Inferior parietal cortex (tissue), 1 donor: ENCODE measurements at regions not wholly inside any gene's neighbourhood (a gene's known extent, or its start where the extent isn't known, plus 50 kb on each side); places are given as distances from the start of the nearest gene placed in this dataset.
"Not testable (repeated sequence)": the region's sequence is repeated elsewhere in the genome, so short reads cannot be mapped to it uniquely, and the experiment has no call there.

Source experiments
- DNase-seq: peaks from one replicate; pipeline ENCODE4 v3.0.0-alpha.2; 2016; ENCODE audit errors: extremely low spot score

DNA sequence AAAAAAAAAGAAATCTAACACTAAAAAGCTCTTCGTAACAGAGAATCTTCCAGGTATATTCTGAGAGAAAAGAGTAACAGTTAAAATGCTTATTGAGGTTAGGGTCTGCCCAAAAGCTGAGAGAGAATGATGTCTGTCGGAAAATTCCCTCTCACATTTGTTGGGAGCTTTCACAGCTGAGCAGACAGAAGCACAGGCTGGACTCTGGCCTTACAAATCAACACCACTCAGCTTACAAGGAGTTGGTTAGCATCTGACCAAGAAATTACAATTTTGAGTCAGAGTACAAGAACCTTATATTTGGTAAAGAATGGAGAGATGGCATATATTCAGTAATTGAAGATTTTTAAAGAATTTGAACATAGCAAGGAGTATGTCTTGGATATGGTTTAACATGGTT lies 1561.0 kb upstream of the RAG2 start:
- DNase-seq: no peak

DNA sequence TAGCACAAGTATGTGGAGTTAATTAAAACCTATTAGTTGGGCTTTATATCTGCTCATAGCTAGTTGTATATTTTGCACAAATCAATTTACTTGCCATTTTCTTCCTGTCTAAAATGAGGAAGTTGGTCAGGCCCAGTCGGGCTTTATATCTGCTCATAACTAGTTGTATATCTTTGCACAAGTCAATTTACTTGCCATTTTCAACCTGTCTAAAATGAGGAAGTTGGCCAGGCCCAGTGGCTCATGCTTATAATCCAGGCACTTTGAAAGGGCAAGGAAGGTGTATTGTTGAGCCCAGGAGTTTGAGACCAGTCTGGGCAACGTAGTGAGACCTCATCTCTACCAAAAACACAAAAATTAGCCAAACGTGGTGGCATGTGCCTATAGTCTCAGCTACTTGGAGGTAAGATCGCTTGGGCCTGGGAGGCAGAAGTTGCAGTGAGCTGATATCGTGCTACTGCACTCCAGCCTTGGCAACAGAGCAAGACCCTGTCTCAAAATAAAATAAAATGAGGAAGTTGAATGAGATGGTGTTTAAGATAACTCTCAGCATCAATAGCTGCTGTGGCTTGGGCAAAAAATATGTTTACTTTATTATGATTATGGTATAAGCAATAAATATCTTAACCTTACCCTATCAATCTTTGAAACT lies 1558.6 kb upstream of the RAG2 start:
- DNase-seq: no peak

DNA sequence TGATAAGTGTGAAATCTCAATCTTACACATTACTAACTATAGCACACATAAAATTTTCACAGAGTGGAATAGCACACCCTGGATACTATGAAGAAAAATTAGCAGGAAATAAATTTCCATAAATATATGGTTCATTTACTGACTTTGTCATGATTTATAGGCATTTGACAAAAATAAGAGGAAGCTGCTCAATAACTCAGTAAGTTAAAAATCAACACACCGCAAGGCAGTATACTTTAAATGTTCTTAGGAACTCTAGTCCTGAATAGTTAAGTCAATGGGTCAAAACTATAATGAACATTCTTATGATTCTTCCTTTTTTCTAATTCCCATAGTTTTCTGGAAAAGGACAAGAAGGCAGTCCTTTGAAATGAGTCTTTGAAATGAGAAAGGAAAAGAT lies 1557.8 kb upstream of the RAG2 start:
- no peak for DNase-seq

DNA sequence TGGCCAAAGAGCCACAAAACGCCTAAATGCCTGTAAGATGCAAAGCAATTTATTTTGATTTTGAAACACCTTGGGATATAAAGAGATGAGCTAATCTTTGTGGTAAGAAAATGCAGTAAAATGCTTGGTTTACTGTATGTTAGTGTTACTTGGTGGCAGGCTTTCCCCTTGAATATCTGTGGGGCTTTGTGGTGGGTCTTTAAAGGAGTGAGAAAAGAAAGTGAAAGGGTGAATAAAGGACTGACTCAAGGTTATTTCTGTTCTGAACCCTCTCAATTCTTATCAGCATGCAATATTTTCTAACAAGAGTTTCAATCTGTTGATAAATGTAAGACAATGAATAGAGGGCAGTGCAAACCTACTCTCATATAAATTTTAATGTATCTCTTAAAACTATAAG lies 1555.9 kb upstream of the RAG2 start:
- no peak for DNase-seq

DNA sequence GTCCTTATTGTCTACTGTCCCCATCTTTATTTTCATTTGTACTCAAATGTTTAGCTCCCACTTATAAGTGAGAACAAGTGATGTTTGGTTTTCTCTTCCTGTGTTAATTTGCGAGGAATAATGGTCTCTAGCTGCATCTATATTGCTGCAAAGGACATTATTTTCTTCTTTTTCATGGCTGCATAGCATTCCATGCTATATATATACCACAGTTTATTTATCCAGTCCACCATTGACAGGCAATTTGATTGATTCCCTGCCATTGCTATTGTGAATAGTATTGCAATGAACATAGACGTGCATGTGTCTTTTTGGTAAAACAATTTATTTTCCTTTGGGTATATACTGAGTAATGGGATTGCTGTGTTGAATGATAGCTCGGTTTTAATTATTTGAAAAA lies 1545.8 kb upstream of the RAG2 start:
- no peak for DNase-seq

DNA sequence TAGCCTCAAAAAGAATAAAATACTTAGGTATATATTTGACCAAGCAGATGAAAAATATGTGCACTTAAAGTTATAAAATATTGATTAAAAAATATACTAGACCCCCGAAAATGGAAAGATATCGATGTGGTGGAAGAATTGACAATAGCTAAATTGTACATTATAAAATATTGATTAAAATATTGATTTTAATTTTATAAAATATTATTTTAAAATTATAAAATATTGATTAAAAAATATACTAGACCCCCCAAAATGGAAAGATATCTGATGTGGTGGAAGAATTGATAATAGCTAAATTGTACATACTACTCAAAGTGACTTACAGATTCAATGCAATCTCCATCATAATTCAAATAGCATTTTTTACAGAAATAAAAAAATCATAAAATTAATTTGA lies 1540.9 kb upstream of the RAG2 start:
- DNase-seq: no peak

DNA sequence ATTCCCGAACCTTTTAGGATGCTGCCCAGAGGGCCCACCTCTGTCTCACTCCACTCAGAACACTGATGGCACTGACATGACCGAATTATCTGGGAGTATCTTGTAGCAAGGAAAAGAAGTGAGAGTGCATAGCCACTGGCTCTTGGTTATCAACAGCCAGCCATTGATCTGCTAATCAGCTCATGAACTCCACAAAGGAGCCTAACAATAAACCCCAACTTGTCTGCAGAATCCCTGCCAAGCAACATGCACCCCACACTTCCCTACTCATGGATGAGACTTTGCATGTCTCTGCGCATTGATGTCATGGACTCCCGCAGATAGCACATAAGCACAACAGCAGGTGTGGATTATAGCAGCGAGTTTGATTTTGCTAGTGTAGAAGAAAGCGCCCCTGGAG lies 1538.9 kb upstream of the RAG2 start:
- no peak for DNase-seq

DNA sequence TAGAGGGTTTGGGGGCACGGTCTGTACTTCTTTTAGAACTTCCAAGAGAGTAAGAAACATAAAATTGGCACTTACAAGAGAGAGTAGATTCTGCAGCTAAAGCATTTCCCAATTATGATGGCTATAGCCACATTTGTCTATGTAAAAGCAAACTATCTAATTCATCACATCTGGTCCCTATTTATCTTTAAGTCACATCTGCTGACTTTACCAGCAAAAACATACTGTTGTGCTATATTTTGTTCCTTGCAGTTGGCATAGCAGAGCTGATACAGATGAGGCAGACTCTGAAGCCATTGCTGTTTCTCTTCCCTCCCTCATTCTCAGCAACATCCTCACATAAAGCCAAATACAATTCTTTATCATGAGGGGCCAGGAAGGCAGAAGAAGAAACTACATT lies 1533.5 kb upstream of the RAG2 start:
- no peak for DNase-seq

DNA sequence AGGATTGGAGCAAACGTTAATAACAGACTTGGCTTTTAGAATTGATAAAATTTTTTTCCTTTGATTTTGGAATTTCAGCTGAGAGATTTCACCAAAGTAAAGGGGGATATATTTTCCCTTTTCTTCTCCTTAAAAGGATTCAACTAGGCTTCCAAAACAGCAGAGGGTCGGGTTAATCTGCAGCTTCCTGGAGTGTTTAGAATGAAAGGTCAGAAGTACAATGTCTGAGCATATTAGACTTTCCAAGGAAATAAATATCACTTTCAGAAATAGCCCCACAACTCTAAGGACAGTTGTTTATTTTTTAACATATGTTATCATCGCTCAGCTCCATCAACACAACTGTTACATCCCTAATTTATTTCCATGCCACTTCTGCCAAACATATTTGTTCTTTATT lies 1532.9 kb upstream of the RAG2 start:
- DNase-seq: no peak

DNA sequence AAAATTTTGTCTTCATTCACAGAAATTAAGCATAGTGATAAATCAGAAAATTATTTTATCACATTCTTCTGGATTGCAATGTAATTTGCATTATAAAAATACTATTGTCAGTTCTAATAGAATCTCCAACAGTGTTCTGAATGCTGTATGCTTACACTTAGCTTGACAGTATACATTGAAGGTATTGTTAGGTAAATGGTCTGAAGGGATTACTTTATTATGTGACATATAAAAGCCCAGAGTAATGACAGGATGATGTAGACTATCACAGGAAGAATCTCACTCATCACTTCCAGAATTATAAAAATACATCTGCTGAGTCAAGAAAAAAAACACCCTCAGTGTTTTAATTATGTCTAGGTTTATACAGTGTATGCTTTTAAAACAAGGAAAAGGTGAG lies 1532.5 kb upstream of the RAG2 start:
- DNase-seq: no peak

DNA sequence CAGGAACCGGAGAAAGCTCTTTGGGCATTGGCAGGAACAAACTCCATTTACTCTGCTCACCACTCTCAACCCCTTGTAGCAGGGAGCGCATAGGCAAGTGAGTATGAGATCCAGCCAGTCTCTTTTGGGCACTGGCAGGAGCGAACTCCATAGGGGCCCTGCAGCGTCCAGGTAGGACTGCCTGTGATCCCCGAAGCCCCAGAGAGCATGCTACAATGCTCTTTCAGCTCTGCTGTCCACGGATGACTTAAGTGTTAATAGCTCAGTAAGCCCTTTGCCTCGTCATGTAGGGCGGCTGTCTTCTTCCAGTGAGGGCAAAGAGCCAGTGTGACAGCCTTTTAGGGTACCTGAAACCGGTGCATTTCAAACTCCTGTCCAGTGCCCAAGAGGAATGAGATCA lies 1525.6 kb upstream of the RAG2 start:
- no peak for DNase-seq

DNA sequence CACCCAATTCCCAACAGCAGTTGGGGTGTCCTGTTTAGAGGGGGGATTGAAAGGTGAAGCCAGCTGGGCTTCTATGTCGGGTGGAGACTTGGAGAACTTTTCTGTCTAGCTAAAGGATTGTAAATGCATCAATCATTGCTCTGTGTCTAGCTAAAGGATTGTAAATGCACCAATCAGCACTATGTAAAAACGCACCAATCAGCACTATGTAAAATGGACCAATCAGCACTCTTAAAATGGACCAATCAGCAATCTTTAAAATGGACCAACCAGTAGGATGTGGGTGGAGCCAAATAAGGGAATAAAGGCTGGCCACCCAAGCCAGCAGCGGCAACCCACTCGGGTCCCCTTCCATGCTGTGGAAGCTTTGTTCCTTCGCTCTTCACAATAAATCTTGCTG lies 1518.6 kb upstream of the RAG2 start:
- DNase-seq: not testable (repeated sequence)

DNA sequence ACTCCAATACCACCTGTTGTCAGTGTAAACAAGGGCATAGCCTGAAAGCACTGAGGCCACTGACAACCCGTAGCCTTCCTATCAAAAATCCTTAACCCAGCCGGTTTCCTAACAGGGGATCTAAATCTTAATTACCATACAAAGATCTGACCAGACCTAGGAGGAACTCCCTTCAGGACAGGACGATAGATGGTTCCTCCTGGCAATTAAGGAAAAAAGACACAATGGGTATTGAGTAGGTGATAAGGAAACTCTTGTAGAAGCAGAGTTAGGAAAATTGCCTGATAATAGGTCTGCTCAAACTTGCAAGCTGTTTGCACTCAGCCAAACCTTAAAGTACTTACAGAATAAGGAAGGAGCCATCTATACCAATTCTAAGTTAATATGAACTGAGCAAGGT lies 1517.3 kb upstream of the RAG2 start:
- DNase-seq: not testable (repeated sequence)

DNA sequence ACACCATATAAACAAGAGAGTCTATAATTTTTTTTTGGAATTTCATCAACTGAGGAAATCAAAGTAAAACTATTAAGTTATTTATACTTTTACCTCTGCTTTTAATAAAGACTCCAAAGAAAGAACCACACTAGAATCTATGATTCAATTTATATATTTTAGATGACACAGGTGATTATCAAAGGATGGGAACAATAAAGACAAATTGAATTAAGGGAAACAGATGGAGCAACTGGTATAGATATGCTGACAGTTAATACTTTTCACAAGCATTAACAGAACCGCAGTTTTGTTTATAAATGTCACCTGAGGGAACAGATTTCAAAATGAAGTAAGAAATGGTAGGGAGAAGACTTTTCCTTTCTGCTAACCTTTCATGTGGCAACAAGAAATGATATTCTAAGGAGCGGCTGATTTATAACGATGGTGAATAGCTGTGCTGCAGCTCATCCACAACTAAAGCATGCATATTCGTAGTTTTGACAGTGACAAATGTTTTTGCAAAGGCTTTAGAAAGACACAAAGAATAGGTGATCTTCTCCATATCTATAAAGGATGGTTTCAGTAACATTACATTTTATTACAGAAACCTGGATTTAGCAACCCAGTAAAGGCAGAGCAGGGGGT lies 1502.9 kb upstream of the RAG2 start:
- no peak for DNase-seq

DNA sequence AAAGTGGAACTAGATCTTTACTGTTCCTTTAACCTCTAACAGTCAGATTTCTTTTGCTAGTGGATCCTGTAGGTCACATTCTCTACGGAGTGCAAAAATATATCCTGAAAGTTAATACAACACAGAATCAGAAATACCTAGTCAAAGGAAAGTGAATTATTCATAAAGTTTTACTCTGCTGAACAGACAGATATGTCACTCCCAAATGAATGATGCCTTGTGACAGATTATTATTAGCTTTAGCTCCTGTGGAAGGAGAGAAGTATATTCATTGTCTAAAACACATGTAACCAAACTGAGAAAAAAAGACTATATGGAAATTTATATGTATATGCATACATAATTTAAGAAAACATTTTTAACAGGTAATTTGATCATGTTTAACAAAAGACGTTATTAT lies 1497.2 kb upstream of the RAG2 start:
- no peak for DNase-seq

DNA sequence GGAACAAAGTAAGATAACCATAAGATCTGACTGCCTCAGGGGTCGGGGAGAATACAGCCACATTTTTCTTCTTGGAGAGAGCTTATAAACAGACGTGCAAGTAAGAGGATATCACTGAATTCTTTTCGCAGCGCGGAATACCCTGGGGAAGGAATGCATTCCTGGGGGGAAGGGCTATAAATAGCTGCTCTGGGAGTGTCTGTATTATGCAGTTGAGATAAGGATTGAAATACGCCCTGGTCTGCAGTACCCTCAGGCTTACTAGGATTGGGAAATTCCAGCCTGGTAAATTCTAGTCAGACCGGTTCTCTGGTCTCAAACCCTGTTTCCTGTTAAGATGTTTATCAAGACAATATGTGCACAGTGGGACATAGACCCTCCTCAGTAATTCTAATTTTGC lies 1491.7 kb upstream of the RAG2 start:
- DNase-seq: no peak

DNA sequence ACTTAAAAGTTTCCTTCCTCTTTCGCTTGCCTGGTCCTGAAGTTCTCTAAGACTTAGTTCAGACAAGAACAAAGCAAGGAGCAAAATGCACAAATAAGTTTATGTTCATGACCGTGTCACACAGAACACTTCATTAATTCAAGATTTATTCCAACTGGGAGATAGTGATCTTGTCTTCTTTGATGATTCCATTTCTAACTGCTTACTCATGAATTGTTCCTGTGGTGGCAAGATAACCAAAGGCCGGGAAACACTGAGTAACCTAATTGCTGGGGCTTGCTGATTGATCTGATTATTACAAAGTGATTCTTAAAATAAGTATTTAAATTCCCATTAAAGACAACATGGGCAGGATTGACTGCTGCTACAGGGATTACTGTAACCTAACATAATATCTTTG lies 1462.9 kb upstream of the RAG2 start:
- no peak for DNase-seq

DNA sequence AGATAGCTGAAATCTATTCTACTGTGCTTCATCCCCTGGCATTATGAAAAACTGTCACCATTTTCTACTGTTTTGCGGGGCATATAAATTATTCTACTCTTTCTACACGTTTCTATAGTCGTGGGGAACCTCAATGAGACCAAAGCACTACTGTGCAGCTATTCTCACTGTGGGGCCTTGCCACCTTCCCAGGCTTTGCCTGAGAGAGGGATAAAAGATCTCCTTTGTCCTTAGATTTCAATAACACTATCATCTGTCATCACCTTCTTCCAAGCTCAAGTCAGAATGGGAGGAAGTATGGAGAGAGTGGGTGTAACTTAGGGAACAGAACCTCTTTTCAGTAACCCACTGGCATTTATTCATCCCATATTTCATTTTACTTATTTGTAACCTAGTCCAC lies 1462.1 kb upstream of the RAG2 start:
- DNase-seq: no peak

DNA sequence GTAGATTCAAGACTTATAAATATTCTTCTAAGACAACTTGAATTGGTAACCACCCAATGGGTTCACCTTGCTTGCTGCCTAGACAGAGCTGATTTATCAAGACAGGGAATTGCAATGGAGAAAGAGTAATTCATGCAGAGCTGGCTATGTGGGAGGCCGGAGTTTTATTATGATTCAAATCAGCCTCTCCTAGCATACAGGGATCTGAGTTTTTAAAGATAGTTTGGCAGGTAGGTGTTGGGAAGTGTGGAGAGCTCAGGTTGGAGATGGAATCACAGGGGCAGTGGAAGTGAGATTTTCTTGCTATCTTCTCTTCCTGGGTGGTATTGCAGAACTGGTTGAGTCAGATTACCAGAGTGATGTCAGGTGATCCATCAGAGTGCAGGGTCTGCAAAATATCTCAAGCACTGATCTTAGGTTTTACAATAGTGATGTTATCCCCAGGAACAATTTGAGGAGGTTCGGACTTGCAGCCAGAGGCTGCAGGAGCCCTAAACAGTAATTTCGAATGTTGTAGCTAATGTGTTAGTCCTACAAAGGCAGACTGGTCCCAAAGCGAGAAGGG lies 1448.6 kb upstream of the RAG2 start:
- DNase-seq: no peak

DNA sequence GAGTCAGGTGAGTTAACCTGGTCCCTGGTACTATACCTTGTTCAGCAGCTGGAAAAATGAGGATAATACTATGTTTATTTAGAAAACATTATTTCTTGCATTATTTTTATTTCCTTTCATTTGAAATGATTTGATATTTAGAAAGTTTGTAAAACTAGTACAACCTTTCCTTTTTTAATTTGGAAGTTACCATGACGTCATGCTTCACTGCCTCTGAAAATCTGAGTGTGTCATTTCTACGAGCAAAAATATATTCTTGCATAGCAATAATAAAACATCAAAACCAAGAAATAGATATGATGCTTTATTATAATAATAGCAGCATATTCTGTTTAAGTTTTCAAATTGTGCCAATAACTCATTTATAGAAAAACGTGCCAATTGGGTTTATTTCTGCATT lies 1445.0 kb upstream of the RAG2 start:
- DNase-seq: no peak

DNA sequence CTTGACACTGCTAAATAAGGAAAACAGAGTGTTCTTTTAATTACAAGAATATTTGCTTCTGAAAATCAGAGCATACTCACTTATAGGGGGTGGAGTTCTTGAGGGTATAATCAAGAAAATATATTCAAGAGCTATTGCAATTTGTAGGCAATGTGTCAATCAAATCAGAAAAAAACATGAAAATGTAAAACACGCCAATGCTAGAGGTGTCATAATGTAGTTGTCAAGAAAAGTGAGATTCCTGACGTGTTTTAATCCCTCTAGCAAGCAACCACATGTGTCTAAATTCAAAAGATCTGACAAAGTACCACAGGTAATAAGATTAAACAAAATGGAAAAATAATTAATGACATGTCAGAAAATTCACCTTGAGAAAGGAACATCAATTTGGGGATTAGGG lies 1440.7 kb upstream of the RAG2 start:
- no peak for DNase-seq

DNA sequence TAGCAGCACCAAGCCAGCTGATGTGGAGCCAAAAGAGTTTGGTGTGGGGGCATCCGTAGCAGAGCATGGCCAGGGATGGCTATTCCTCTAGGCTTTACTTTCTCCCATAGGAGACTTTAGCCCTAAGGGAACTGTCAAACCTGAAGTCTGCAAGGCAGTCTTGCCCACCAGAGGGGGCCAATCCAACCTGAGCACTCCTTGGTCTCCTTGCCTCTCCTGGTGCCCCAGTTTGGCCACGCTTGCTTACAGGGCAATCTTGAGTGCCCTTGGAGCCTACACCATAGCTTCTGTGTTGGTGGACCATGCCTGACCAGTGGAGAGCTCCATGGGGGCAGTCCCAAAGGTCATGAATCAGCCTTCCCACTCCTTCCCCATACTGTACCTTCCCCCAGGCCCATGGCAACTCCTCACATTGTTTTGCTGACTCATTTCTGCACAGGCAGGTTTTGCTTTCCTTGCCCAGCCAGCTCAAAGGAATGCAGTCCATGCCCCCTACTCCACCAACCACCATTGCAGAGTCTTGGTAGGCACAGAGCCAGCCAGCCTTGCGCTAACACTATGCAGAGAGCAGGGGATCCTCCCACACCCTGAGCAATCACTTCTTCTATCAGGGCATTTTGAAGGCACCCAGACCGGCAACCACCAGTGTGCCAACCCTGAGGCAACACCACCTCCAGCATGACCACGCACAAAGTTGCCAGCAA lies 1421.2 kb upstream of the RAG2 start:
- no peak for DNase-seq

DNA sequence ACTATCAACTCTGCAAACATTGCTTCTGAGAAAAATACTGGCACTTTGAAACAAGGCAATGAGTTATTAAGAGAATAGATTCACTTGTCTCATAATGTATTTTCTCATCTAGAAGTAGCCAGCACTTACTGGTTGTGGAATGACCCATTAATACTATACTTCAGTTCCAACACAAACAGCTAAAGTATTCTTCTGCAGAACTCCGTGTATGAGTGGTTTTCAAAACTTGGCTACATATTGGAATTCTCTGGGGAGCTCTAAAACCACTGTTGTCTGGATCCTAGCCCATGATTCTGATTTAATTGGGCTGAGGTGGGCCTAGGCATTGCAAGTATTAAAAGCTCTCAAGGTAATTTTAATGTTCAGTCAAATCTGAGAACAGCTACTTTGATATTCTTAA lies 1416.4 kb upstream of the RAG2 start:
- no peak for DNase-seq
